ENCODE measurements at regions not wholly inside any gene's neighbourhood (a gene's known extent, or its start where the extent isn't known, plus 50 kb on each side); places are given as distances from the start of the nearest gene placed in this dataset.

DNA sequence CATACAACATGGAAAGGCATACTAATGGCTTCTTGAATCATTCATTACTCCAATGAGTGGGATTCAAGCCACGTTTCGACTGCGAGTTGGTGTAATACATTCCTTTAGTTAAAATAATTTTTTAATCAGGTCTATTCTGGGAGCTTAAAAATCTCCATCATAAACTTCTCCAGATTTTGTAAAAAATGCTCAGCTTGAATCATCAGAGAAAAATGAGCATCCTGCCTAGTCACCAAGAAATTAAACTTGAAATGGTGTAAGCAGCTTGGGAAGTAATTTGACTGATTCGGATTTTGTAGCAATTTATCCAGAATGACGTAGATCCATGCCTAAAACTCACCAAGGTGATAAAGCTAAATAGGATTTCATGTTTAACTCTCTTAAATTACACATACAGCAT is 165.7 kb downstream of the SLCO4C1 start:
- TF ChIP-seq EZH2phosphoT487 (IDR thresholded peaks at IDR 0.05; ENCODE audit: borderline replicate concordance, low read length) (no peak), EZH2 (IDR thresholded peaks at IDR 0.05; ENCODE audit: low read length, unreplicated experiment) (no peak)
- TF ChIP-seq, protein P1, sequence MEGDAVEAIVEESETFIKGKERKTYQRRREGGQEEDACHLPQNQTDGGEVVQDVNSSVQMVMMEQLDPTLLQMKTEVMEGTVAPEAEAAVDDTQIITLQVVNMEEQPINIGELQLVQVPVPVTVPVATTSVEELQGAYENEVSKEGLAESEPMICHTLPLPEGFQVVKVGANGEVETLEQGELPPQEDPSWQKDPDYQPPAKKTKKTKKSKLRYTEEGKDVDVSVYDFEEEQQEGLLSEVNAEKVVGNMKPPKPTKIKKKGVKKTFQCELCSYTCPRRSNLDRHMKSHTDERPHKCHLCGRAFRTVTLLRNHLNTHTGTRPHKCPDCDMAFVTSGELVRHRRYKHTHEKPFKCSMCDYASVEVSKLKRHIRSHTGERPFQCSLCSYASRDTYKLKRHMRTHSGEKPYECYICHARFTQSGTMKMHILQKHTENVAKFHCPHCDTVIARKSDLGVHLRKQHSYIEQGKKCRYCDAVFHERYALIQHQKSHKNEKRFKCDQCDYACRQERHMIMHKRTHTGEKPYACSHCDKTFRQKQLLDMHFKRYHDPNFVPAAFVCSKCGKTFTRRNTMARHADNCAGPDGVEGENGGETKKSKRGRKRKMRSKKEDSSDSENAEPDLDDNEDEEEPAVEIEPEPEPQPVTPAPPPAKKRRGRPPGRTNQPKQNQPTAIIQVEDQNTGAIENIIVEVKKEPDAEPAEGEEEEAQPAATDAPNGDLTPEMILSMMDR (conservative IDR thresholded peaks at IDR 0.05; ENCODE audit: low read depth, low read length), result no peak

Measured in PC-3 (cell line).